GM12891 (cell line): ENCODE measurements at regions not wholly inside any gene's neighbourhood (a gene's known extent, or its start where the extent isn't known, plus 50 kb on each side); places are given as distances from the start of the nearest gene placed in this dataset.

Experiments
- POLR2A ChIP-seq: IDR thresholded peaks from 2 replicates; pipeline ENCODE4 v1.6.1; 2011; ENCODE audit warnings: low read depth, low read length, control low read depth
- POLR2AphosphoS5 ChIP-seq: IDR thresholded peaks from 2 replicates; pipeline ENCODE4 v1.6.1; 2011; ENCODE audit warnings: low read depth, low read length, control low read depth
- SPI1 ChIP-seq: IDR thresholded peaks from 2 replicates; pipeline ENCODE4 v1.6.1; 2011; ENCODE audit warnings: low read depth, low read length, control low read depth

- TF ChIP-seq POLR2A (no peak), POLR2AphosphoS5 (no peak), SPI1 (no peak)
Measured at GRCh38 chr6:125598422-125598821, 151.0 kb upstream of the HEY2 start.
